Activated T-cell treated with anti-CD3 and anti-CD28 coated beads for 4 hours (primary cell): ENCODE measurements at regions not wholly inside any gene's neighbourhood (a gene's known extent, or its start where the extent isn't known, plus 50 kb on each side); places are given as distances from the start of the nearest gene placed in this dataset.
A peak's percentile ranks its signal among the peaks of the same experiment; 100 is the strongest.
"Not testable (repeated sequence)": the region's sequence is repeated elsewhere in the genome, so short reads cannot be mapped to it uniquely, and the experiment has no call there.

ENCODE experiments used
- DNase-seq: peaks from one replicate; pipeline ENCODE4 v3.0.0-alpha.2; 2020

- peak; percentile 84 for DNase-seq
Measured at GRCh38 chr2:44087036-44087713, 81.5 kb upstream of the PPM1B start.

GRCh38 chr2:44087714-44088092 lies 81.0 kb upstream of the PPM1B start:
- no peak for DNase-seq

GRCh38 chr2:44092519-44092918 lies 76.2 kb upstream of the PPM1B start:
- DNase-seq: not testable (repeated sequence)

GRCh38 chr2:44093970-44094369 lies 74.7 kb upstream of the PPM1B start:
- DNase-seq: no peak

GRCh38 chr2:44097322-44097907 lies 71.3 kb upstream of the PPM1B start:
- DNase-seq: no peak

- no peak for DNase-seq
Measured at GRCh38 chr2:44098050-44098449, 70.6 kb upstream of the PPM1B start.

- no peak for DNase-seq
Measured at GRCh38 chr2:44098891-44099290, 69.8 kb upstream of the PPM1B start.

GRCh38 chr2:44100351-44100750 lies 68.3 kb upstream of the PPM1B start:
- DNase-seq: no peak

GRCh38 chr2:44101246-44101645 lies 67.4 kb upstream of the PPM1B start:
- no peak for DNase-seq

GRCh38 chr2:44102790-44103562 lies 65.7 kb upstream of the PPM1B start:
- no peak for DNase-seq

- no peak for DNase-seq
Measured at GRCh38 chr2:44103639-44104038, 65.0 kb upstream of the PPM1B start.

- no peak for DNase-seq
Measured at GRCh38 chr2:44104855-44105271, 63.8 kb upstream of the PPM1B start.

- not testable (repeated sequence) for DNase-seq
Measured at GRCh38 chr2:44106509-44106908, 62.2 kb upstream of the PPM1B start.

GRCh38 chr2:44107086-44107740 lies 61.5 kb upstream of the PPM1B start:
- DNase-seq: no peak

- no peak for DNase-seq
Measured at GRCh38 chr2:44107974-44108373, 60.7 kb upstream of the PPM1B start.

GRCh38 chr2:44109166-44109565 lies 59.5 kb upstream of the PPM1B start:
- DNase-seq: no peak

- DNase-seq: no peak
Measured at GRCh38 chr2:44110444-44110843, 58.2 kb upstream of the PPM1B start.

GRCh38 chr2:44112096-44112495 lies 56.6 kb upstream of the PPM1B start:
- DNase-seq: no peak

- DNase-seq: no peak
Measured at GRCh38 chr2:44116319-44116718, 52.4 kb upstream of the PPM1B start.

GRCh38 chr2:44118257-44118656 lies 50.4 kb upstream of the PPM1B start:
- no peak for DNase-seq
